ENCODE measurements at regions not wholly inside any gene's neighbourhood (a gene's known extent, or its start where the extent isn't known, plus 50 kb on each side); places are given as distances from the start of the nearest gene placed in this dataset.
"Not testable (repeated sequence)": the region's sequence is repeated elsewhere in the genome, so short reads cannot be mapped to it uniquely, and the experiment has no call there.

DNA sequence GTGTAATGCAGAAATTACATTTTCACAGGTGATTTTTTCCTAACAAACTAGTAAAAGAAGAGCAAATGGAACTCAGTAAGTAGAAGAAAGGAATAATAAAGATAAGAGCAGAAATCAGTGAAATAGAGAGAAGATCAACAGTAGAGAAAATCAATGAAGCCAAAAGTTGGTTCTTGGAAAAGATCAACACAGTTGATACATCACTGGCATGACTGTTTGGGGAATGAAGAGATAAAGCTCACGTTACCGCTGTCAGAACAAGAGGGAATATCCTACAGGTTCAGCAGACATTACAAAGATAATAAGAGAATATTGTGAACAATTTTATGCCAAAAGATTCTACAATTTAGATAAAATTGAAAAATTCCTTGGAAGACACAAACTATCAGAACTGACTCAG is 146.4 kb downstream of the ACTR3B start:
- FAIRE-seq: no peak

DNA sequence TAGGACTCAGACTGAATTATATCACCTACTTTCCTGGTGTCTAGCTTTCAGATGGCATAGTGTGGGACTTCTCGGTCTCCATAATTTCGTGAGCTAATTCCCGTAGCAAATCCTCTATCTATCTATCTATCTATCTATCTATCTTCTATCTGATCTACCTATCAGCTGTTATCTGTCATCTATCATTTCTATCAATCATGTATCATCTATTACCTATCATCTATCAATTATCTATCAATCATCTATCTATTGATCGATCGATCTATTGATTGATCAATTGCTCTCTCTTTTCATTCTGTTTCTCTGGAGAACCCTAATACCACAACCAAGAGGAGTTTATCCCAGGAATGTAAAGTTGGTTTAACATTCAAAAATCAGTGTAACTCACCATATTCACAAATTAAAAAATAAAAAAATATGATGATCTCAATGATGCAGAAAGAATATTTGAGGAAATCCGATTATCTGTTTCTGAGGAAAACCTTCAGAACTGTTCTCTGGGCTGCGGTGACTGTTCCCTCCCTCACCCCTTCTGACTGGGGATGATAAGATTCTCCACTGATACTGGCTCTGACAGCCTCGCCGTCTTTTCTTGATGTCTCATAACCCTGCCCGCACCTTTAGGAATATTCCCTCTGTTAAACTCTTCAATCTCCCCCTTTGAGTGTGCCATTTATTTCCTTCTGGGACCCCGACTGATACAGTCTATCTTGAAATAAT is 147.7 kb downstream of the ACTR3B start:
- FAIRE-seq: no peak

DNA sequence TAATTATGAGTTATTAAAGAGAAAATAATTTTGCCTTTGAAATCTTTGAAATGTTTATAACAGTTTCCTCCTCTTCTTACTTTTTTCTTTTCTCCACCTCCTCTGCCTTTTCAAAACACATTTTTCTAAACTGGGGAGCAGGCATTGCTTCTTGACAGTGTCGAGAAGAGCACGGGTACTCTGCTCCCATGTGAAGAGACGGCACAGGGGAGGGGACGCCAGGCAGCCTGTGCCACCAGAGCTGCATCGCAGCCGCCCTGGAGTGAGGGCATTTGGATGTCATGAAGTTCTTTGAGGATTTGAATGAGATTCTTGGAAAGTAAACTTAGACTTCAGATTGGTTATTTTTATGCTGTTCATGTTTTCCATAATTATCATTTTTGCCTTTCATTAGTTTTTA is 149.7 kb downstream of the ACTR3B start:
- FAIRE-seq: no peak

DNA sequence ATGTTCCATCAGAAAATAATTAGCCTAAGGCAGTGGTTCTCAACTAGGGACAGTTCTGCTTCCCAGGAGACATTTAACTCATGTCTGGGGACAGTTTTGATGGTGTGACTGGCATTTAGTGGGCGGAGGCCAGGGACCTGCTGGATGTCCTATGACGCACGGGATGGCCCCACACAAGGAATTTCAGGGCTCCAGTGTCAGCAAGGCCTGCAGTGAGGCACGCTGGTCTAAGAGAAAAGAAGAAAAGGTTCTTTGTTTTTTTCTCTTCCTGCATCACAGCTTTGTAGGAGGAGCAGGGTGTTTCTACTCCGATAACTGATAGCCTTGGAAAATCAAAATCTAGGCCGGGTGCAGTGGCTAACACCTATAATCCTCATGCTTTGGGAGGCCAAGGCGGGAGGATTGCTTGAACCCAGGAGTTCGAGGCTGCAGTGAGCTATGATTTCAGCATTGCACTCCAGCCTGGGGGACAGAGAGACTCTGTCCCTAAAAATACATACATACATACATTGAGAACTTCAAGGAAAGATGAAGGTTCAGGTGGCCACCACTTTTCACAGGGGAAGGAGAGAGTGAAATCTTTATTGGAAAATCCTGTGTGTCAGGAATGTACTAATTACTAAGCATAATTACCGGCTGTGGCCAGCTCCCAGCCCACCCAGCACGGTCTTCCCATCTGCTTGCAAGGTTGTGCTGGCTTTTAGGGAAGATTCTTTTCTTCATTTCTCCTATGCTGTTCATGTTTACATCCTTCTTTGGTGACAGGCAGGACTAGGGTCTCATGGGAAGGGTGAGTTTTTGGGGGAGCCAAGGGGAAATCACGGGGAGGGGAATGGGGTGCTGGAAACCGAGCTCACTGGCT is 150.4 kb downstream of the ACTR3B start:
- no peak for FAIRE-seq

DNA sequence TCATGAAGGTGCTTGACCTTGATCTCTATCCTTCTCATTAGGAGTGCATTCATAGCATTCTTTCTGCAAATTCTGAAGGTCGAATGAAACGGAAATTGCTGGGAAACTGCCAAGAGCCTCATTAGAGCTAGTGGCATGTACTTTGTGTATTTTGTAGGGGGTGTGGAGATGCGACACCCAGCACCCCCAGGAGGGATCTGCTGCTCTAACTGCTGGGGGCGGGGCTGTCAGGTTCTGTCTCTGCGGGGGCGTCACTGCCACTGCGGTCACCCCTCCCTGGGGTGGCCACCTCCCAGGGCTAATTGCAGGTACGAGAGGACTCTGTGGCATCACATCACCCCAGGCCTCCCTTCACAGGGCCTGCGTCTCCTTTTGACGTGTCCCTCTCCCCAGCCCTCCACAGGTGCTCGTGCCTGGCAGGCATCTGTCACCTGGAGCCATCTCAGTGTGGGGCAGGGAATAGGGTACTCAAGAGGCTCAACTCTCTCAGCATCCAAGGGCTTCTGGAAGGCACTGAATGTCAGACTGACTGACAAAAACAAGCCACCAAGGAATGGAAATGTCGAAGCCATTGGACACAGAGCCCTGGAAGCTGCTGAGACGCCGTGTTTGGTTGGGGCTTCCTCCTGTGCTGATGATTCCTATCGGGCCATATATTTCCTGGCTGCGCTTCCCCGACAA is 151.1 kb downstream of the ACTR3B start:
- FAIRE-seq: no peak

DNA sequence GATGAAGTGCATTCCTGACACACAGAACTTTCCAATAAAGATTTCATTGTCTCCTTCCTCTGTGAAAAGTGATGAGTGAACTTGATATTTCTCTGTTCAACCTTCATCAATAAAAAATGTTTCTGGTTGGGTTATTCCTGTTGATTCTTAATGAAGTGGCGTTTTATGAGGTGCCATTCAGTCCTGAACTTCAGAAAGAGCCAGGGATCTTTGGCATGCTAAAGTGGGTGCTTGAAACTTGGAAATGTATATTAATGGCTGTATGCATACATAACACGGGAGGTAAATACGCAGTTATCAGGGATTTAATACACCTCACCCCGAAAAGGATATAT is 151.6 kb downstream of the ACTR3B start:
- FAIRE-seq: no peak

DNA sequence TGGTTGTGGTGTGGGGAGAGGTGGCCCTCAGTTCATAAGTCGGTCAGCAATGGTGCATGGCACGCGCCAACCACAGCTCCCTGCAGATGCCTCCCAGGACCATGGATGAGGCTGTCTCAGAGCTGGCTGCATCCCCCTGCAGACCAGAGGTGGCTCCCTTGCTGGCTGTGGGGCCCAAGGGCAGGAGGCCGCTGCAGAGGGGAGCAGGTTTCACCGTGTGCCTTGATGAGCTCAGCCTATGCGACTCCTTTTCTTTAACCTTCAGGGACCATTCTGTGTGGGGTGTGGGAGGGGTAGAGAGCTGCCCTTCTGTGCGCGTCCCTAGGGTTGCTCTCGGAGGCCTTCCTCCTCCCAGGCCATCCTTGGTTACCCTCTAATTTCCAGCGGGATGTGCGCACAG is 152.4 kb downstream of the ACTR3B start:
- no peak for FAIRE-seq

DNA sequence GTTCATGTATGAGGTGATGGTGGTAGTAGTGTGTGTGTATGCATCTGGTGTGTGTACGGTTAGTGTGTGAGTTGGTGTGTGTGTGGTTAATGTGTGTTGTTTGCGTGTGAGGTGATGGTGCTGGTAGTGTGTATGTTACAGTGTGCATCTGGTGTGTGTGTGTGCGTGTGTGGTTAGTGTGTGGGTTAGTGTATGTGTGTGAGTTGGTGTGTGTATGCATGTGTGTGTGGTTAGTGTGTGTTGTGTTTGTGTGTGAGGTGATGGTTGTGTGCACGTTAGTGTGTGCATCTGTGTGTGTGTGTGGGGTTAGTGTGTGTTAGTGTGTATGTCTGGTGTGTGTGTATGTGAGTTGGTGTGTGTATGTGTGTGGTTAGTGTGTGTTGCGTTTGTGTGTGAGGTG is 153.0 kb downstream of the ACTR3B start:
- no peak for FAIRE-seq

DNA sequence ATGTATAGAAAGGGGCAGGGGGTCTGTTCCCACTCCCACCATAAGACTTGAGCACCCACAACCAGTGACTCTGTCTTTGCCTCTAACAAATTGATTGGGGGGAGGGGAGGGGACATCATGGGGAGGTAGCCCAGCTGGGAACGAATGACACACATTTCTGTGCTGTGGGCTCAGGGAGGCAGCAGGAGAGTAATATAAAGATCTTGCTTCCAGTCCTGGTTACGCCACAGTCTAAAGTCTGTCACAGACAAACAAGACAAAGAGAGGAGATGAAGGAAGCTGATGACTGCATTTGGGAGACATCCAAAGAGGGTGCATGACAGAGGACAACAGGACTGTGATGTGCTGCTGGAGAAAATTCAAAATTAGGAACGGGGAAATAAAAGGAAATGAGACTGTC is 153.9 kb downstream of the ACTR3B start:
- FAIRE-seq: no peak

DNA sequence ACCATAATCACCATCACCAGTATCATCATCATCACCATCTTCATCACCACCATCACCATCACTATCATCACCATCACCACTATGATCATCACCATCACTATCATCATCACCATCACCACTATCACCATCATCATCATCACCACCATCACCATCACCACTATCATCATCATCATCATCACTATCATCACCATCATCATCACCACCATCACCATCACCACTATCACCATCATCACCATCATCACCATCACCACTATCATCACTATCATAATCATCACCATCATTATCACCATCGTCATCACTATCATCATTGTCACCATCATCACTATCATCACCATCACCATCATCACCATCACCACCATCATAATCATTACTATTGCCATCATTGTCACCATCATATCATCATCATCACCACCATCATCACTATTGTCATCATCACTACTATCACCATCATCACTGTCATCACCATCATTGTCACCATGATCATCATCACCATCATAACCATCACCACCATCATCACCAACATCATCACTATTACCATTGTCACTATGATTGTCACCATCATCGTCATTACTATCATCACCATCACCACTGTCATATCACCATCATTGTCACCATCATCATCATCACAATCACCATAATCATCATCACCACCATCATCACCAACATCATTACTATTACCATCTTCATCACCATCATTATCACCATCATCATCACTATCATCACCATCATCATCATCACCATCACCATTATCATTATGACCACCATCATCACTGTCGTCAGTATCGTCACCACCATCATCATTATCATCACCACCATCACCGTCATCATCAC is 154.7 kb downstream of the ACTR3B start:
- no peak for FAIRE-seq

DNA sequence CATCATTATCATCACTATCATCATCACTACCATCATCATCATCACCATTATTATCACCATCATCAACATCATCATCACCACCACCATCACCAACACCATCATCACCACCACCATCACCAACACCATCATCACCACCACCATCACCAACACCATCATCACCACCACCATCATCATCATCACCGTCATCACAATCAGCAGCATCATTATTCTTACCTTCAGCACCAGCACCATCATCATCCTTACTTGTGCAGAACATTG is 155.2 kb downstream of the ACTR3B start:
- FAIRE-seq: not testable (repeated sequence)

DNA sequence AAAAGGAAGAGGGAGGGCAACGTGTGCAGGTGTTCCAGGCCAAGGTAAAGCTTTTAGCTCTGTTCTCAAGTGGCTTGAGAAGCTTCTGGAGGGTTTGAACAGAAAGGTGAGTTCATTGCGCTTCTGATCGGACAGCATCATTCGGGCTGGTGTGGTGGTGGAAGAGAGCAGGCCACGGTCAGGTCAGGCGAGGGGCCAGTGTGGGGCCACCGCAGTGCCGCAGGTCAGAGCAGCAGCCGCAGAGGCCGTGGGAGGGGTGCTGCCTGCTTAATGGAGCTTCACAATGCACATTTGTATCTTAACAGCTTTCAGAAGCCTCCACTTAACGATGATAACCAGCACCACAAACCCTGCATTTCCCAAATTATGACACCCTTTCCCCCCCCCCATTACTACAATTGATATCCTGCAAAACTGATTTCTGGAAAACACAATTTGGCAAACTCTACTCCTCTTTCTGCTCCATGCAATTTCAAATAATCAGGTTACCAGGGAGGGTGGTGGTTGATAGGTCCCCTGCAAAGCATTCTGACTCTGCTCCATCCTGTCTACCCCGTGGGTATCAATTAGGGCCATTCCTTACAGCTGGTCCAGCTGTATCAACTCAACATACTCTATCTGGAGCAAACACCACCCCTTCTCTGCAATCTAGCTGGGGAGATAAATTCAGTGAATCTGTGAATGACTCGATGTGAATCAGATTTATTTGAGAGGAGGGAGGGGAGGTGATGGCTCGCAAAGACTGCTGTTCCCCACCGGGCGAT is 162.9 kb downstream of the ACTR3B start:
- no peak for FAIRE-seq

DNA sequence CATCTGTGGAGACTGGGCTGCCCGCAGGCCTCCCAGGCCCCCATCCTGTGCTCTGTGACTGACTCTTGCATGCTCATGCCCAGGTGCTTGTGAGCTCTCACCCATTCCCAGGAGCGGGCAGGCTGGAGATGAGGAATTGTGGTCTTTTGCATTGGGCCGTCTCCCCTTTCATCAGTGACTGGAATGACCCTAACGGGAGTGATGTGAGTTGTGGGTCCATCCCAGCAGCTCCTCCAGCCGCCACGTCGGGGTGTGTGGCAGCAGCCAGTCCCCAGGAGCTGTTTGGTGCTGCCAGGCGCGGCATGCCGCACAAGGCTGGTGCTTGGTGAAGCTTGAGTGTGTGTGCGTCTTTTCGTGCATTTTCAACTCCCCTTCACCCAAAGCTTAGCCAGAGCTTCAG is 164.2 kb downstream of the ACTR3B start:
- FAIRE-seq: no peak

DNA sequence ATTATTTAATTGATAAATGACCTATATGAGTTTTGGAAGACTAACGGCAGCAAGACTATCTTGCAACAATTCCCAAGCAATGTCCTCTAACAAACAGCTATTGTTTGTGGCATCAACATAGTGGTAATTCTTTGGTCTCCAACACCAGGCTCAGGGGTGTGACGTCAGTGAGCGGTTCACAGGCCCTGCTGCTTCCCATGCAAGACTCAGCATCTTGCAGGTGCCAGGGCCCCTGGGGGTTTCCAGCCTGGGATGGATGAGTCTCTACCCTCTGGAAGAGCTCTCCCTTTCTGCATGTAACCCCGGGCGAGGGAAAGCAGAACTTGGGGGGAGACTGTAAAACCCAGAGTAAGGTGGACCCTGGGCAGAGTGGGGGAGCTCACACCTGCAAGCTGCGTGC is 164.7 kb downstream of the ACTR3B start:
- FAIRE-seq: no peak

DNA sequence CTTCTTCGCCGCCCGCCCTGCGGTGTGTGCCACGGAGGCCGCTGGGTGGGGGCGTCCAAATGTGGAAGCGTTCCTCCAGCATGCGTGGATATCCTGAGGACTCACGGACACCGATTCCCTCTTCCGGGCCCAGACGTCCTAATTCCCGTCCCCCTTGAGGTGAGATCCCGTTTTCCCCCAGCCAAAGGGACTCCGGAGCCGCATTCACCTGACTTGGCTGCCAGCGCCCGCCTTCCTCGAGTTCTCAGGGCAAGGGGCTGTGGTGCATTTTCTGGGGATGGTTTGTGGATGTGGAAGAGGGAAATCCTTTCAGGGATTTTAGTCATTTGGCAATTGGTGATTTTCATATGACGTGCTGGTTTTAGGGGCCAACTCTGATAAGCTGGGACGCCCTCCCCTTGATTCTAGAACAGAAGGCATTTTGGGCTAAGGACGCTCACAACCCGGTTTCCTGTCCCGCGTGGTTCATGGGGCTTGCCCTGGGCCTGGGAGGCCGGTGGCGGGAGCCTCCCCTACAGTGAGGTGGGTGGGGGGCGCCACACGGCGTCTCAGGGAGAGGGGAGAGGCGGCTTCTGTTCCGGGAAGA is 165.4 kb downstream of the ACTR3B start:
- FAIRE-seq: no peak

DNA sequence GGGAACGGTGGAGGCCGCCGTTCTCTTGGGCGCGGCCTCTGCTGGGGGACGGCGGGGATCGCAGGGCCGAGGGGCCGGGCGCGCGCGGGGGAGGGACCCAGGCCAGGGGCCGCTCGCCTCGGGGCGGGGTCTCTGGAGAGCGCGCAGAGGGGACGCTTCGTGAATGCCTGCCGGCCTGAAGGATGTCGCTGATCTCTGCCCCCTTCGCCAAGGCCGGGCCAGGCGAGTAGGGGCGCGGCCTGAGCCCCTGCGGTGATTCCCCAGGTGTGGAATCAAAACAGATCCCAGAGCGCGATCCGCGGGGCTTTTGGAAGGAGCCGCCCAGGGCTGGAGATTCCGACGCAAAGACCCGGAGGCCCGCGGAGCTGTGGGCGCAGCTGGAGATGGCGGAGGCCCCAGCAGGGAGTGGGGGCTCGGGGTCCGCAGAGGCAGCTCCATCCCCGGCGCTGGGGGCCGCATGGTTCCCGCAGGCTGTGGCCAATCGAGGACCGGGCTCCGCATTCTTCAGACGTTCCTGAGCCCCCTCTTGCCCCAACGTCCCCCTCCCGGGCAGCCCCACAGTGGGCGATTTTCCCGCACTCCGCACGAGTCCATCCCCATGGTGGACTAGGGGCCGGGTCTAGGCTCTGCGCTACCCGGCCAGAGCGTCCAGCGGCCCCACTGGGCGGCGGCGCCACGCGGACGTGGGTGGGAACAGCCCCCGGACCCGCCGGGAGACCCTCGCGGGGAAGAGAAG is 166.0 kb downstream of the ACTR3B start:
- no peak for FAIRE-seq

DNA sequence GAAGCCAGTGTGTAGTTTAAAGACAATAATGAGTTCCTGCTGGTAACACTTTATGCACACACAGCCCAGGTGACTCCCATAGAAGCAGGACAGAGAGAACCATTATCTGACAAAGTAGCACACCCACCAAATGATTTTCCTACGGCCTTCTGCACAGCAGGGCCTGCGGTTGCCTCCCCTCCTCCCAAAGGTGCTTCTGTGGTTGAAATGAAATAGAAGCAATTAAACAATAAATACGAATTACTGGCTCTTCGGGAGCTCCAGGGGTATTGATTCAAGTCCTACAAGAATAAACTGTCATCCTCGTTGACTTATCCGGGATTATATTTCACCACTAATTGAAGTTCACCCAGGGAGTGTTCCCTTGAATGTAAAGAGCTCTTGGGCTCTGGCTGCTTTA is 172.1 kb downstream of the ACTR3B start:
- FAIRE-seq: no peak

DNA sequence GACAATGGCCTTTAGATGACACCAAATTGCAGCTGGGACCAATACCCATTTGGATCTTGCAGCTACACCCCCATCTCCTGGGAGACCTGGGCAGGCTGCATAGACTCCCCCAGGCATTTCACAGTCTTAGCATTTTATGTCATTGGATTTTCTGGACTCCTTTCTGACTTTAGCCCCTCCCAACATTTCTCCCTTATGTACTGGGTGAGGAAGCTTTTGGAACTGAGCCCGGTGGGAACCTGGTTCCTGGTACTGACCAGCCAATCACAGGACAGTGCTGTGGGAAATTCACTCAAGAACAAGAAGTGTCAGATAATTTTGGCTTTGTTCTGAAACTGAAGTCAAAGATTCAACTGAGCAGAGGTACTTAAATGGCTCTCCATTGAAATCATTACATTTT is 177.7 kb downstream of the ACTR3B start:
- FAIRE-seq: no peak

DNA sequence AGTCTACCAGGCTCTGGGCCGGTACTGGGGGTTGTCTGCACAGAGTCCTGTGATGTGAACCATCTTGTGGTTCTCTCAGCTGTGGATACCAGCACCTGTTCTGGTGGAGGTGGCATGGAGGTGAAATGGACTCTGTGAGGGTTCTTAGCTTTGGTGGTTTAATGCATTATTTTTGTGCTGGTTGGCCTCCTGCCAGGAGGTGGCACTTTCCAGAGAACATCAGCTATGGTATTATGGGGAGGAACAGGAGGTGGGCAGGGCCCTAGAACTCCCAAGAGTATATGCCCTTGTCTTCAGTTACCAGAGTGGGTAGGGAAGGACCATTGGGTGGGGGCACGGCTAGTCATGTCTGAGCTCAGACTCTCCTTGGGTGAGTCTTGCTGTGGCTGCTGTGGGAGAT is 187.1 kb downstream of the ACTR3B start:
- not testable (repeated sequence) for FAIRE-seq

DNA sequence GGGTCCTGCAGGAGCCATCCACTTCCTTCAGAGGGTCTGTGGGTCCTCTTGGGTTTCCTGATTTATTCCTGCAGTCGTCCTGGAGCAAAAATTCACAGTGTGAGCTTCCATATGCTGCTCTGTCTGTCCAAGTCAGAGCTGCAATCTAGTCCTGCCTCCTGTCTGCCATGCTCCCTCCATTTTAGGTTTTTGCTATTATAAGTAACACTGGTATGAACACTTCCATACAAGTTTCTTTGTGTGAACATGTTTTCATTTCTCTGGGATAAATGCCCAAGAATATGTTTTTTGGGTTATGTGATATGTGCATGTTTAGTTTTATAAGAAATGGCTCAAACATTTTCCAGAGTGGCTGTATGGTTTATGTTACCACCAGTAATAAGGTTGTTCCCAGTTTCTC is 188.1 kb downstream of the ACTR3B start:
- no peak for FAIRE-seq

DNA sequence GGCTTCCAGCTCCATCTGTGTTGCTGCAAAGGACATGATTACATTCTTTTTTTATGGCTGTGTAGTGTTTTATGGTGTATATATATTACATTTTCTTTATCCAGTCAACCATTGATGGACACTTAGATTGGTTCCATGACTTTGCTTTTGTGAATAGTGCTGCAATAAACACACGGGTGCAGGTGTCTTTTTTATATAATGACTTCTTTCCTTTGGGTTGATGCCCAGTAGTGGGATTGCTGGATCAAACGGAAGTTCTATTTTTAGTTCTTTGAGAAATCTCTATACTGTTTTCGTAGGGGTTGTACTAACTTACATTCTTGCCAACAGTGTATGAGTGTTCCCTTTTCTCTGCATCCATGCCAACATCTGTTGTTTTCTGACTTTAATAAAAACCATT is 189.7 kb downstream of the ACTR3B start:
- FAIRE-seq: no peak

DNA sequence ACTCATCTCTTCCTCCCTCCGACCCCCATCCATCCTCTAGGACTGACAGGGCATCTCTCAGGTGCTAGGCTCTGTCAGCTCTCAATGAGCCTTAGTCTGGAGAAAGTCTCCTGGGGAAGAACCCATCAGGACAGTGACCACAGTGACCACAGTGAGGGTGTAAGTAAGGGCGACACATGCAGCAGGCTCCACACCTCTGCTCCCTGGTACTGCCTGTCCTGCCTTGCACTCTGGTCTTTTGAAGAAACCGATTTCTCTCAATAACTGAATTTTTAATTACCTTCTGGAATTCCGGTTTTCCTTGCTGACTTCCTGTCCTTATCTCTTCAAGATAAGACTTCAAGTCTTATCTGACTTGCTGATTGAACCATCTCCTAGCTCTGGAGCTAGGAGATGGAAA is 190.2 kb downstream of the ACTR3B start:
- FAIRE-seq: no peak

All from A204.1 (cell line).